ENCODE measurements at regions not wholly inside any gene's neighbourhood (a gene's known extent, or its start where the extent isn't known, plus 50 kb on each side); places are given as distances from the start of the nearest gene placed in this dataset.

DNA sequence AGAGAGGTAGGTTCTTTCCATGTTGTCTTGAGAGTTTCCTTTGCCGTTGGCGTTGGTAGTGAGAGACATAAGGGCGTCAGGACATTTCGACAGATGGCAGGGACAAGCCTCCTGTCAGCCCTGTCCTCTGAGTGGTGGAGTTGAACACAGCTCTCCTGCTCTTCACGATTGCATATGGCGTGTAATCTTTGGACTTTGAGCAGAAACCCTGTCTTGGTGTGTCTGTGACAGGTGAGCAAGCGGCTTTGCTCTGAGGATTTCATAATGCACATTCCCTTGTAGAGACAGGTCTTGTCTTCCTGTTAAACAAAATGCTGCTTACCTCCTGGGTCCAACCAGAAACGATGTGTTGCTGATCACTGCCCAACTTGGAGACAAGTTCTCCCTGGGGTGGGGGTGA is 146.5 kb downstream of the NXNL2 start:
- no peak for DNase-seq (ENCODE audit: low read depth)
- H3K36me3 ChIP-seq (ENCODE audit: control insufficient read depth, insufficient read depth, low read length), result no peaks in the 10 kb centered on the region
- H3K4me3 ChIP-seq (ENCODE audit: low read depth, low read length), result no peak overlapping the region
- H3K27me3 ChIP-seq (ENCODE audit: control insufficient read depth, insufficient read depth, low read length), result no peaks in the 10 kb centered on the region
- TF ChIP-seq, protein P1, sequence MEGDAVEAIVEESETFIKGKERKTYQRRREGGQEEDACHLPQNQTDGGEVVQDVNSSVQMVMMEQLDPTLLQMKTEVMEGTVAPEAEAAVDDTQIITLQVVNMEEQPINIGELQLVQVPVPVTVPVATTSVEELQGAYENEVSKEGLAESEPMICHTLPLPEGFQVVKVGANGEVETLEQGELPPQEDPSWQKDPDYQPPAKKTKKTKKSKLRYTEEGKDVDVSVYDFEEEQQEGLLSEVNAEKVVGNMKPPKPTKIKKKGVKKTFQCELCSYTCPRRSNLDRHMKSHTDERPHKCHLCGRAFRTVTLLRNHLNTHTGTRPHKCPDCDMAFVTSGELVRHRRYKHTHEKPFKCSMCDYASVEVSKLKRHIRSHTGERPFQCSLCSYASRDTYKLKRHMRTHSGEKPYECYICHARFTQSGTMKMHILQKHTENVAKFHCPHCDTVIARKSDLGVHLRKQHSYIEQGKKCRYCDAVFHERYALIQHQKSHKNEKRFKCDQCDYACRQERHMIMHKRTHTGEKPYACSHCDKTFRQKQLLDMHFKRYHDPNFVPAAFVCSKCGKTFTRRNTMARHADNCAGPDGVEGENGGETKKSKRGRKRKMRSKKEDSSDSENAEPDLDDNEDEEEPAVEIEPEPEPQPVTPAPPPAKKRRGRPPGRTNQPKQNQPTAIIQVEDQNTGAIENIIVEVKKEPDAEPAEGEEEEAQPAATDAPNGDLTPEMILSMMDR (IDR thresholded peaks at IDR 0.05; ENCODE audit: insufficient read depth, low read length, poor library complexity, severe bottlenecking), result no peak

DNA sequence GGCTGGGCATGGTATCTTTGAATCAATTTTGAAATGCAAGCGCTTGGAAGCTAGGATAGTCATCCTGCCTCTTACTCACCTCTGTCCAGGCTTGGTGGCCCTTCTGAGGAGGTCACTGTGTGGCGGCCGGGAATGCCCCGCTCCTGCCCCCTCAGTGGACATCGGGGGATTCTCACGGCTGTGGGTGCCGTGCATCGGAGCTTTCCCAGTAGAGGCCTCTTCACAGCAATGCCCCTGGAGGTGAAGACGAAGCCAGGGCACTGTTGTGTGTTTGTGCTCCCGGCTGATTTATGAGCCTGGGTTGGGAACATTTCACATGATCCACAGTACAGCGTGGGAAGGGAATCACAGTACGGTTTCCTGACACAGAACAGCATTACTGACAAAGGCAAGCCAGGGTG is 147.5 kb downstream of the NXNL2 start:
- no peak overlapping the region for H3K4me3 ChIP-seq (ENCODE audit: low read depth, low read length)
- TF ChIP-seq, protein P1 (IDR thresholded peaks at IDR 0.05; ENCODE audit: insufficient read depth, low read length, poor library complexity, severe bottlenecking), result no peak
- DNase-seq (ENCODE audit: low read depth), result no peak

DNA sequence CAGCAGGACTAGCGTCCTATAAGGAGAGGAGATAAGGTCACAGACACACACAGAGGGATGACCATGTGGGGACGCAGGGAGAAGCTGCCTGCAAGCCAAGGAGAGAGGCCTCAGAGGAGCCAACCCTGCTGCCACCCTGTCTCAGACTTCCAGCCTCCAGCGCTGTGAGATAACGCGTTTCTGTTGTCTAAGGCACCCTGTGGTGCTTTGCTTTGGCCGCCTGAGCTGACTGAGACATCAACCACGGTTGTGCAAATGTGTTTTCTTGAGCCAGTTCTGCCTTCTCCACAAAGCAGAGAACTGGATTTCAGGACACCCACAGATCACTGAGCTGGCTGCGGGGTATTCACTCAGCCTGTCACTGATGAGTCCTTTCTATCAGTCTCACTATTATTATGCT is 149.1 kb downstream of the NXNL2 start:
- no peaks in the 10 kb centered on the region for H3K27me3 ChIP-seq (ENCODE audit: control insufficient read depth, insufficient read depth, low read length)
- no peaks in the 10 kb centered on the region for H3K36me3 ChIP-seq (ENCODE audit: control insufficient read depth, insufficient read depth, low read length)
- no peak overlapping the region for H3K4me3 ChIP-seq (ENCODE audit: low read depth, low read length)
- no peak for DNase-seq (ENCODE audit: low read depth)
- TF ChIP-seq, protein P1 (IDR thresholded peaks at IDR 0.05; ENCODE audit: insufficient read depth, low read length, poor library complexity, severe bottlenecking), result no peak

More for the DNA sequence above, 147.5 kb downstream of the NXNL2 start:
- H3K27me3 ChIP-seq (ENCODE audit: control insufficient read depth, insufficient read depth, low read length), result no peaks in the 10 kb centered on the region
- no peaks in the 10 kb centered on the region for H3K36me3 ChIP-seq (ENCODE audit: control insufficient read depth, insufficient read depth, low read length)

DNA sequence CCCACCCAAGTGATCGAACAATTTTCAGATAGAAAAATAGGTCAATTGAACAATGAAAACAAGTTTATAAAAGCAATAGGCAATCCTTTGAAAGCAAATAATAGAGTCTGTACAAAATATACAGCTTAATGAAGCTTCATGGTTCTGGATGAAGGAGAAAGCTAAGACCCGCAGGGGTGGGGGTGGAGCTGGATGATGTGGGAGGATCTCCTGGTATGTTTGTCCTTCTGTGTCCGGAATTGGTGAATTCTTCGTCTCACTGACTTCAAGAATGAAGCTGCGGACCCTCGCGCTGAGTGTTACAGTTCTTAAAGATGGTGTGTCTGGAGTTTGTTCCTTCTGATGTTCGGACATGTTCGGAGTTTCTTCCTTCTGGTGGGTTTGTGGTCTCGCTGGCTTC is 149.9 kb downstream of the NXNL2 start:
- no peaks in the 10 kb centered on the region for H3K27me3 ChIP-seq (ENCODE audit: control insufficient read depth, insufficient read depth, low read length)
- H3K36me3 ChIP-seq (ENCODE audit: control insufficient read depth, insufficient read depth, low read length), result no peaks in the 10 kb centered on the region
- no peak overlapping the region for H3K4me3 ChIP-seq (ENCODE audit: low read depth, low read length)
- no peak for DNase-seq (ENCODE audit: low read depth)
- TF ChIP-seq, protein P1 (IDR thresholded peaks at IDR 0.05; ENCODE audit: insufficient read depth, low read length, poor library complexity, severe bottlenecking), result no peak

DNA sequence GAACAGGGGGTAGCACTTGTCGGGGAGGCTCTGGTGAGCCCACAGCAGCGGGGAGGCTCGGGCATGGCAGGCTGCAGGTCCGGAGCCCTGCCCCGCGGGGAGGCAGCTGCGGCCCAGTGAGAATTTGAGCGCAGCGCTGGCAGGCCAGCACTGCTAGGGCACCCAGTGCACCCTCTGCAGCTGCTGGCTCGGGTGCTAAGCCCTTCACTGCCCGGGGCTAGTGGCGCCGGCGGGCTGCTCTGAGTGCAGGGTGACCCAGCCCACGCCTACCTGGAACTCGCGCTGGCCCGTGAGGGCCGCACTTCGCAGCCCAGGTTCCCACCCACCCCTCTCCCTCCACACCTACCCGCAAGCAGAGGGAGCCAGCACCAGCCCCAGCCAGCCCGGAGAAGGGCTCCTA is 151.0 kb downstream of the NXNL2 start:
- no peak for DNase-seq (ENCODE audit: low read depth)
- H3K36me3 ChIP-seq (ENCODE audit: control insufficient read depth, insufficient read depth, low read length), result no peaks in the 10 kb centered on the region

More for the DNA sequence above, 151.0 kb downstream of the NXNL2 start:
- TF ChIP-seq, protein P1 (IDR thresholded peaks at IDR 0.05; ENCODE audit: insufficient read depth, low read length, poor library complexity, severe bottlenecking), result no peak
- Histone ChIP-seq H3K4me3 (ENCODE audit: low read depth, low read length) (no peak overlapping the region), H3K27me3 (ENCODE audit: control insufficient read depth, insufficient read depth, low read length) (no peaks in the 10 kb centered on the region)
